ENCODE measurements at regions not wholly inside any gene's neighbourhood (a gene's known extent, or its start where the extent isn't known, plus 50 kb on each side); places are given as distances from the start of the nearest gene placed in this dataset.

GRCh38 chr19:28152195-28152594 lies 1060.8 kb downstream of the UQCRFS1 start:
- TF ChIP-seq EZH2 (IDR thresholded peaks at IDR 0.05; ENCODE audit: low read depth) (no peak), CTCF (conservative IDR thresholded peaks at IDR 0.05) (no peak)

All from PC-9 (cell line).